Thyroid gland (tissue), 4 donors: ENCODE measurements at regions not wholly inside any gene's neighbourhood (a gene's known extent, or its start where the extent isn't known, plus 50 kb on each side); places are given as distances from the start of the nearest gene placed in this dataset.
"Not testable (repeated sequence)": the region's sequence is repeated elsewhere in the genome, so short reads cannot be mapped to it uniquely, and the experiment has no call there.

ENCODE experiments used
- POLR2A ChIP-seq, 2 donors: fragments of 450-650 bp; IDR thresholded peaks; one replicate each; pipeline ENCODE4 v1.6.1; 2017; ENCODE audit warnings: antibody characterized with exemption in 2 of 2, mild to moderate bottlenecking in 2 of 2, moderate library complexity in 1 of 2
- TF ChIP-seq, protein P1 (sequence below), 6 experiments: fragments of 200-600 bp in 3 of 6; fragments of 450-650 bp in 3 of 6; sonication (generic) in 3 of 6; IDR thresholded peaks; one replicate each; pipeline ENCODE4 v1.5.1; 2016 to 2019; ENCODE audit warnings: antibody characterized with exemption in 6 of 6, mild to moderate bottlenecking in 2 of 6, inconsistent platforms in 1 of 6, moderate library complexity in 1 of 6

DNA sequence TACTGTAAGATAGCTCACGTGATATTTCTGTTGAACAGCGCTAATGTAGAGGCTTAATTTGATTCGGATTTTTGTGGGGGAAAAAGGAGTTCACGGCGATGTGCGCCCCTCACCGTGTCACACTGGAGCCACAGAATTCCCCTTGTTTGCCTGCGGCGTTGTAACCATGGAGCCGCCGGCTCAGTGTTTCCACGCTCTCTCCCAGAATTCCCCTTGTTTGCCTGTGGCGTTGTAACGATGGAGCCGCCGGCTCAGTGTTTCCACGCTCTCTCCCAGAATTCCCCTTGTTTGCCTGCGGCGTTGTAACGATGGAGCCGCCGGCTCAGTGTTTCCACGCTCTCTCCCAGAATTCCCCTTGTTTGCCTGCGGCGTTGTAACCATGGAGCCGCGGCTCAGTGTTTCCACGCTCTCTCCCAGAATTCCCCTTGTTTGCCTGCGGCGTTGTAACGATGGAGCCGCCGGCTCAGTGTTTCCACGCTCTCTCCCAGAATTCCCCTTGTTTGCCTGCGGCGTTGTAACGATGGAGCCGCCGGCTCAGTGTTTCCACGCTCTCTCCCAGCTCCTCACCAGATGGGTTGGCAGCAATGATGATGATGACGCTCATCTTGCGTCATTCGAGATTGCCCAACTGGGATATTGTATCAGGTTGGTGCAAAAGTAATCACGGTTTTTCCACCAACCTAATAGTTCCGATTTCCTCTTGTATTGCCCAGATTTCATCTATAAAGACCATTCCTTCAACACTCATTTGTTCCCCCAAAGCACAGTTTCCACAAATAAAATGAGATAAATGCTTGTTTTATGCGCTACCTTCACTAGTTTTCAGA lies 228.6 kb downstream of the KLF6 start:
- TF ChIP-seq, protein P1, sequence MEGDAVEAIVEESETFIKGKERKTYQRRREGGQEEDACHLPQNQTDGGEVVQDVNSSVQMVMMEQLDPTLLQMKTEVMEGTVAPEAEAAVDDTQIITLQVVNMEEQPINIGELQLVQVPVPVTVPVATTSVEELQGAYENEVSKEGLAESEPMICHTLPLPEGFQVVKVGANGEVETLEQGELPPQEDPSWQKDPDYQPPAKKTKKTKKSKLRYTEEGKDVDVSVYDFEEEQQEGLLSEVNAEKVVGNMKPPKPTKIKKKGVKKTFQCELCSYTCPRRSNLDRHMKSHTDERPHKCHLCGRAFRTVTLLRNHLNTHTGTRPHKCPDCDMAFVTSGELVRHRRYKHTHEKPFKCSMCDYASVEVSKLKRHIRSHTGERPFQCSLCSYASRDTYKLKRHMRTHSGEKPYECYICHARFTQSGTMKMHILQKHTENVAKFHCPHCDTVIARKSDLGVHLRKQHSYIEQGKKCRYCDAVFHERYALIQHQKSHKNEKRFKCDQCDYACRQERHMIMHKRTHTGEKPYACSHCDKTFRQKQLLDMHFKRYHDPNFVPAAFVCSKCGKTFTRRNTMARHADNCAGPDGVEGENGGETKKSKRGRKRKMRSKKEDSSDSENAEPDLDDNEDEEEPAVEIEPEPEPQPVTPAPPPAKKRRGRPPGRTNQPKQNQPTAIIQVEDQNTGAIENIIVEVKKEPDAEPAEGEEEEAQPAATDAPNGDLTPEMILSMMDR (IDR thresholded peaks at IDR 0.05), result not testable (repeated sequence)
- not testable (repeated sequence) for TF ChIP-seq POLR2A (IDR thresholded peaks at IDR 0.05)
